ENCODE measurements at regions not wholly inside any gene's neighbourhood (a gene's known extent, or its start where the extent isn't known, plus 50 kb on each side); places are given as distances from the start of the nearest gene placed in this dataset.
A peak's percentile ranks its signal among the peaks of the same experiment; 100 is the strongest.
"Not testable (repeated sequence)": the region's sequence is repeated elsewhere in the genome, so short reads cannot be mapped to it uniquely, and the experiment has no call there.

GRCh38 chr22:22168941-22169867 is 75.4 kb upstream of the VPREB1 start:
- no peak for DNase-seq

- no peak for DNase-seq
Measured at GRCh38 chr22:22168190-22168940, 76.2 kb upstream of the VPREB1 start.

- no peak for DNase-seq
Measured at GRCh38 chr22:22167791-22168189, 76.8 kb upstream of the VPREB1 start.

GRCh38 chr22:22166941-22167713 is 77.5 kb upstream of the VPREB1 start:
- DNase-seq: no peak

GRCh38 chr22:22165936-22166710 is 78.5 kb upstream of the VPREB1 start:
- no peak for DNase-seq

GRCh38 chr22:22164541-22165272 is 79.9 kb upstream of the VPREB1 start:
- no peak for DNase-seq

GRCh38 chr22:22161924-22162851 is 82.4 kb upstream of the VPREB1 start:
- no peak for DNase-seq

GRCh38 chr22:22160768-22161167 is 83.8 kb upstream of the VPREB1 start:
- DNase-seq: not testable (repeated sequence)

- no peak for DNase-seq
Measured at GRCh38 chr22:22159384-22159783, 85.2 kb upstream of the VPREB1 start.

GRCh38 chr22:22158965-22159364 is 85.6 kb upstream of the VPREB1 start:
- no peak for DNase-seq

GRCh38 chr22:22158207-22158816 is 86.3 kb upstream of the VPREB1 start:
- DNase-seq: no peak

- DNase-seq: no peak
Measured at GRCh38 chr22:22157348-22157725, 87.2 kb upstream of the VPREB1 start.

- peak; percentile 49 for DNase-seq
Measured at GRCh38 chr22:22156716-22157347, 87.8 kb upstream of the VPREB1 start.

- no peak for DNase-seq
Measured at GRCh38 chr22:22156348-22156715, 88.3 kb upstream of the VPREB1 start.

GRCh38 chr22:22155607-22156006 is 89.0 kb upstream of the VPREB1 start:
- no peak for DNase-seq

GRCh38 chr22:22155146-22155545 is 89.4 kb upstream of the VPREB1 start:
- DNase-seq: no peak

GRCh38 chr22:22154040-22154439 is 90.5 kb upstream of the VPREB1 start:
- DNase-seq: no peak

GRCh38 chr22:22151308-22151707 is 93.3 kb upstream of the VPREB1 start:
- no peak for DNase-seq

GRCh38 chr22:22150457-22150856 is 94.1 kb upstream of the VPREB1 start:
- DNase-seq: no peak

GRCh38 chr22:22148905-22149304 is 95.7 kb upstream of the VPREB1 start:
- DNase-seq: no peak

Data from activated T-cell treated with anti-CD3 and anti-CD28 coated beads, Interleukin-2, amount 50 U/mL, for 1 hour (primary cell).